ENCODE measurements at regions not wholly inside any gene's neighbourhood (a gene's known extent, or its start where the extent isn't known, plus 50 kb on each side); places are given as distances from the start of the nearest gene placed in this dataset.

DNA sequence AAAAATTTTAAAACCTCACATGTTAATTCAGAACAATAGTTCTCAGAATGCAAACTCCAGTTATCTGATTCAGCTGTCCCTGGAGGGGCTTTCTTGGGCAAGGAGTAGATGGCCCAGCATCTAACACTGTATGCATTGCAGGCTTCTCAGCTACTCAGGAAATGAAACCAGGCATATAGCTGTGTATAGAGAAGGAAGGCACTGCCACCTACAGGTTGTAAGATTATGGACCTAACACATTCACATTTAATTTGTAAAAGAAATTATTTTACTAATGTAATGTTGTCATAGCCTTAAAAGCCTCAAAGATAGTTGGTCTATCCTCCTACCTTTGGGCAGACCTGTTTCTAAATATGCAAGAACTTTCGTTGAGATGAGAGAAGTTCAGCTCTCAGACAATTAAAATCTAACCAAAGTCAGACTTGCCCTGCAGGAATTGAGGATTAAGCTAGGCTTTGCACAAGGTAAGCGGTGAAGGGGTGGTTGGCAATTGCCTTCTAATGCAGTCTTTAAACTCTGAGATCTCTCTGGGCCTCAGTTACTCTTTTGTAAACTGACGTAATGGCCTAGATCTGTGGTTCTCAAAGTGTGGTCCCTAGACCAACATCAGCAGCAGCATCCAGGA lies 132.8 kb upstream of the SLC24A5 start:
- TF ChIP-seq, protein P1, sequence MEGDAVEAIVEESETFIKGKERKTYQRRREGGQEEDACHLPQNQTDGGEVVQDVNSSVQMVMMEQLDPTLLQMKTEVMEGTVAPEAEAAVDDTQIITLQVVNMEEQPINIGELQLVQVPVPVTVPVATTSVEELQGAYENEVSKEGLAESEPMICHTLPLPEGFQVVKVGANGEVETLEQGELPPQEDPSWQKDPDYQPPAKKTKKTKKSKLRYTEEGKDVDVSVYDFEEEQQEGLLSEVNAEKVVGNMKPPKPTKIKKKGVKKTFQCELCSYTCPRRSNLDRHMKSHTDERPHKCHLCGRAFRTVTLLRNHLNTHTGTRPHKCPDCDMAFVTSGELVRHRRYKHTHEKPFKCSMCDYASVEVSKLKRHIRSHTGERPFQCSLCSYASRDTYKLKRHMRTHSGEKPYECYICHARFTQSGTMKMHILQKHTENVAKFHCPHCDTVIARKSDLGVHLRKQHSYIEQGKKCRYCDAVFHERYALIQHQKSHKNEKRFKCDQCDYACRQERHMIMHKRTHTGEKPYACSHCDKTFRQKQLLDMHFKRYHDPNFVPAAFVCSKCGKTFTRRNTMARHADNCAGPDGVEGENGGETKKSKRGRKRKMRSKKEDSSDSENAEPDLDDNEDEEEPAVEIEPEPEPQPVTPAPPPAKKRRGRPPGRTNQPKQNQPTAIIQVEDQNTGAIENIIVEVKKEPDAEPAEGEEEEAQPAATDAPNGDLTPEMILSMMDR (IDR thresholded peaks at IDR 0.05): peak; percentile 69 to 73 (median 70)
- TF ChIP-seq EP300 (IDR thresholded peaks at IDR 0.05): no peak
- no peak for TF ChIP-seq POLR2A (IDR thresholded peaks at IDR 0.05)

All from ovary (tissue), 3 donors.